KBM-7 (cell line): ENCODE measurements at regions not wholly inside any gene's neighbourhood (a gene's known extent, or its start where the extent isn't known, plus 50 kb on each side); places are given as distances from the start of the nearest gene placed in this dataset.
A peak's percentile ranks its signal among the peaks of the same experiment; 100 is the strongest.
"Not testable (repeated sequence)": the region's sequence is repeated elsewhere in the genome, so short reads cannot be mapped to it uniquely, and the experiment has no call there.

ENCODE experiments used
- DNase-seq: peaks from one replicate; pipeline ENCODE4 v3.0.0-alpha.2; 2015
- in situ Hi-C: fragments of 300-500 bp; cut with MboI; formaldehyde crosslinking; loops from 2 replicates; pipeline ENCODE4 v1.14.3; 2020; ENCODE audit warnings: low sequenced_read_pairs, low pct_unique_long_range_greater_than_20kb, mixed read lengths

GRCh38 chr3:81022339-81022738 is 739.1 kb downstream of the GBE1 start:
- in situ Hi-C loops, result no loop called here
- no peak for DNase-seq

- DNase-seq, result no peak
- in situ Hi-C loops, result no loop called here
Measured at GRCh38 chr3:81013360-81013759, 748.1 kb downstream of the GBE1 start.

DNA sequence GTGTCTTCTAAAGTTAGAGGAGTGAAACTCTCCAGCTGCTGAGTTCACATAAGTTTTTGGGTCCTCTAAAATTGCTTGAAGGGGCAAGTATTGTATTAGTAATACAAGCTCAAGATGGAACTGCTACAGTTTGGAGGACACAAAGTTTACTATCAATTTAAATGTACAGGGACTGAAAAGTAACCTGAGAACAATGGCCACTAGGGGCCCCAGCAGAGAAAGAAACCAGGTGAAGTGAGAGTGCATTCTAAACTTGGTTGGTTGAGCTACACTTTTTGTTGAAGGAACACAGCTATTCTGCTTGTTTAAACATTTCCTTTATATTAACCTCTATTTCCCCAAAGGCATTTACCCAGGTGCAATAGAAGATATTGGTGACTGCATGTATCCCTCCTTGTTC is 755.5 kb downstream of the GBE1 start:
- no peak for DNase-seq
- in situ Hi-C loops, result no loop called here

- in situ Hi-C loops, result no loop called here
- DNase-seq, result no peak
Measured at GRCh38 chr3:81003817-81004216, 757.6 kb downstream of the GBE1 start.

DNA sequence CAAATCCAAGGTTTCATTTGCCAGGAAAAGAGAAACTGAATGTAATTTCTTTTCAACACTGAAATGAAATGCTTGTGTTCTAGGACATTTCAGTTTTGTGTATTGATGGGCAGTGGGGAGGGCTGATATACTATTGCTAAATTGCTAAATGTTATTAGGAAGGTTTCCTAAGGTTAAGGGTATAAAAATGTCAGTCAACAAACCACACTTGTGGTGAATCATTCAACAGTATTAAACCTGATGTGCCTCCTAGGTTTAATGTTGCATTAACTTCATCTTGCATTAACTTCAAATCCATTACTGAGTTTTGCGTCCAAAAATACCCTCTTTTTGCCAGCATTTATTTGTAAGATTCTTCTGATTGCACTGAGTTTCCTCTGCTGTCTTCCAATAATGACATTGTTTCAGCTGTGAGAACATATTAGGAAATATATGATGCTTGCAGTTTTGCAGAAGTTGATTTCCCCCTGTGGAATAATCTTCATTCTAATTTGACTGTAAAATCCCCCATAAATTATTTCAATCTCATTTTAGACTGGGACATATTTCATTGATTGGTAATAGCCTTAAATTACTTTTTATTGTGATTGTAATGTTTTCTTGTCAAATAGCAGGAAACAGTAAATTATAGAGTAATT is 758.3 kb downstream of the GBE1 start:
- no peak for DNase-seq
- in situ Hi-C loops, result no loop called here

- in situ Hi-C loops, result no loop called here
- DNase-seq, result no peak
Measured at GRCh38 chr3:80999481-80999880, 762.0 kb downstream of the GBE1 start.

DNA sequence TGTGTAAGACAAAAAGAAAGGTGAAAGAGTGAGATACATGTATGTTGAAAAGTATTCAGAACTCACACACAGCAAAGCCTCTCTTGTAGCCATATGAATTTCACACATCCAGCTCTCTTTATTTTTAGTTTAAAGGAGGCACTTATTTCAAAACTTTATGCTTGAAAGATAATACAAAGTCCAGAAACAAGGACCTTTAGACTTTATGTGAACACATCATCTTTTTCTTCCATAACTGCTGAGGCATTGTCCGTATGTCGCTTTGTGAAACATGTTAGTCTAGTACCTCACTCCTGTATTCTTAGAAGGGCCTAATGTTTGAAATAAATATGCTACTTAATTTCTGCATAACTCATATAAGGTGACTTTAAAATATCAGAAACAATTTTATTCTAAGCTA is 763.4 kb downstream of the GBE1 start:
- in situ Hi-C loops, result no loop called here

GRCh38 chr3:80997622-80998021 is 763.8 kb downstream of the GBE1 start:
- no peak for DNase-seq

More for the DNA sequence above, 763.4 kb downstream of the GBE1 start:
- DNase-seq, result no peak

GRCh38 chr3:80994767-80995166 is 766.7 kb downstream of the GBE1 start:
- in situ Hi-C loops, result no loop called here
- DNase-seq, result no peak

More at GRCh38 chr3:80997622-80998021, 763.8 kb downstream of the GBE1 start:
- in situ Hi-C loops, result no loop called here

DNA sequence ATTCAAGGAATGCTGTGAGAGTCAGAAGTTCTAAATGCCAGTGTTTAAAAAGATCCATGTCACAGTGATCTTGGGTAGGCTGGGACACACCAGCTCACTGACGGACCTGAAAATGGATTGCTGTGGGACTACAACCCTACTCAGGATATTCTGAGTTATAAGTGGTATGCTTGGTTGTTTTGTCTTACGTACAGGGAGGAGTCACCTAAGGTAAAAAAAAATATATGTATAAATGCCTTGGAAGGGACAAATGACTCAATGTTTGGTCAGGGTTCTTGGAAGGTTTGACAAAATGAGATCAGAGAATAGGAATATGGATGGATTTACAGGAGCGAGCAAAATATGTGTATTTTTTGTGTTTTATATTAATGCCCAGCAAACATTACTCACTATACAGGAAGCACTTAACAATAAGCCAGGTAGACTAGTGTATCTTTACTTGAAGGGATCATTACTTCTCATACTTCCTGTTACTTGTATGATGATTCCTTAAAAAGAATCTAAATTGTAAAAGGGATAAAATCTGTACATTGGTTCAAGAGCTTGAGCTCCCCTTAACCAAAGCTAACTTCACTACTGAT is 767.3 kb downstream of the GBE1 start:
- in situ Hi-C loops, result no loop called here
- no peak for DNase-seq

DNA sequence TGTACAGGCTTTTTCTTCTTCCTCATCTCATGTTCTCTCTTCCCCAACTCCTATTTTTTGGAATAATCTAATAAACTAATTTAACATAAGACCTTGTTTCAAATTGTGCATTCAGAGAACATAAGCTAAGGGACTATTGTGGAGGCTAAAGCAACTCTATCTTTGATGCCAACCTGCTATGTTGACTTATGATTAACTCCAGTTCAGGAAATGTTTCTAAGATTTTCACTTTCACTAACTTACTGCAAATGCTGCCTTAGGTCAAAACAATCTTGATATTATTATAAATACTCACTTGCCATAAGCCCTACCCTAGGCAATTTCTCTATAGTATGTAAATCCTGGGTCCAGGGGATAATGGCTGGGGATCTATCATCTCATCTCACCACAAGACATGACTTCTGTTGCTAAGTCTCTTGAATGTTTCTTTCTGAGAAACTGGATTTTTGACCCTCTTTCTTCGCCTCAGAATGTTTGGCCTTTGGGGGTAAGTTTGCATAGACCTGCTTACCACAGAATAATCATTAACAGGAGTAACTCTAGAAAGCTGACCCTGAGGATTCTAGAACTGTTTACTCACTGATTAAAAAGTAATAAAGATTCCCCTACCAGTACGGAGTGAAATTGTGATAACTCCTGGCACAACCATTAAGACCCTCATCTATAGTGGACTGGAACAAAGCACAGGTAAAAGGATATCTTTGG is 768.1 kb downstream of the GBE1 start:
- in situ Hi-C loops, result no loop called here
- no peak for DNase-seq

DNA sequence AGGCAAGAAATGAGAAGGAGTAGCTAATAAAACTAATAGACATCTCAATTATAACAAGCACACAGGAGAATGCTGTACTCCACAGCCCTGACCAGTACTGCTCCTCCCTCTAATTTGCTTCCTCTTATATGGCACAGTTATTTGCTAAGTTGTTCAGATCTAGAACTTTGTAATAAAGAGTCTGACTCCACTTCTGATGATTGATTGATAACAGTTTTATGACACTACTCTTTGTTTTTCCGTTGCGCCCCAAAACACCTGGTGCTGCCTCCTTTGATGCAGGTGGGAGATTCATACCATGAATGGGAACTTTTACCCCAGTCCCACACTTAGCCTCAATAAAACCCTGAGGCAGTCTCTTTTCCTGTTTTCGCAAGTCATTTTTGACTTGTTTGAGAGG is 777.7 kb downstream of the GBE1 start:
- DNase-seq, result no peak
- in situ Hi-C loops, result no loop called here

DNA sequence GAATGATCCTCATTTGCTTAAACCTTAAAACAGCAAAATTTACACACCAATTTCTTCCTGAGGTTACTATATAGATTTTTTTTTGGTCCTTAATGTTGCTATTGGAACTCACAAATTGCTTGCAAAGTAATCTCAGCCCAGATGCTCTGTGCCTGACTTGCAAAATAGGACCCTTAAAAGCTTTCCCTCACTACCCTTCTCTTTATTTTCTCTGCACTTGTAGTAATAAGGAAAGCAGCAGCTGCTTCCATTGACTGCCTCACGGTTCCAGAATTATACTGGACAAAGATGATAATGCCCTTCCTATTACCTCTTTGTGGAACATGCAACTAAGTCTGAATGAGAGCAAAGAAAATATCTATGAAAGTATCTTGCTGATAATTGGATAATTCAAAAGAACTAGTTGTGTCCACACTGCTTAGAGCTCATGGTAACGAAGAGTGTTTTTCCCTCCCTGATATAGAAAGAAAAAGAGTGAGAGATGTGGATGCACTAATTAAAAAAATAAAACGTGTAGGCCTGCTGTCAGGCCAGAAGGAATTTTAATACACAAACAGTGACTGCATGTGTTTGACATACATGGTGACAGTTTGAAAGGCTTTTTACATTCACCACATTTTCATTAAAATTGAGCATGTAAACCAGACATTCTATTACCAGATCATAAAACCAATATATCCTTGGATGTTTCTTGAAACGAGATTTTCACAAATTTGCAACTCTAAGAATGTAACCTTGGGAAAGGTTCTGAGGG is 783.1 kb downstream of the GBE1 start:
- no peak for DNase-seq
- in situ Hi-C loops, result no loop called here

DNA sequence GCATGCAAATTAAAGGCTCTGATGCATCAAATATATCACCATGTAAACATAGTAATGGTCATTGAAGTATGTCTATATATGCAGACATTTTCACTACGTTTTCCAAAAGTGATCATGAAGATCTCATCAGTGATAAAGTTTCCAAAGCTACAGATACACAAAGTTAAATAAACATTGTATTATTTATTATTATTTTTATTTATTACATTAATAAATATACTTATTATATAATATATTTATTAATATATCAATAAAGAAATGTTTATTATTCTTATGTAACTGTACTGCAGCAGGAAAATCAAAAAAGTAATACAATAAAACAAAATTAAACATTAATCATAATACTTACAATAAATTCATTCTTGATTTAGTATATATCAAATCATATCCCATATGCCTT is 791.2 kb downstream of the GBE1 start:
- no peak for DNase-seq
- in situ Hi-C loops, result no loop called here

DNA sequence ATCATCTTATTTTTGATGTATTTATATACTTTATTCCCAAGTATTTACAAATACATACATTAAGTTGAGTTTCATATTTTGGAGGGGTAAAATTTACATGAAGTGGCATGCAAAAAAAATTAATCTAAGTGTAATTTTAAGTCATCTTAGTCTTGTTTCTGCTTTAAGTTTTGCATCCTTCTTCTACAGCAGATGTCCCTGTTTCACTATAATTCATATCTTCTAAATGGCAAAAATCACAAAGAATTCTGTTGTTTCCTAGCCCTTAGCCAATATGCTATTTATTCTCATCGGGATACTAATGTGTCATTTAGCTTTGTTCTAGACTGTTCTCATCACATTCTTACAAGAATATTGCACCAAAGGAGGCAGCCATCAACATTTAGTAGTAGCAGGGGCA is 831.9 kb downstream of the GBE1 start:
- in situ Hi-C loops, result no loop called here
- no peak for DNase-seq

DNA sequence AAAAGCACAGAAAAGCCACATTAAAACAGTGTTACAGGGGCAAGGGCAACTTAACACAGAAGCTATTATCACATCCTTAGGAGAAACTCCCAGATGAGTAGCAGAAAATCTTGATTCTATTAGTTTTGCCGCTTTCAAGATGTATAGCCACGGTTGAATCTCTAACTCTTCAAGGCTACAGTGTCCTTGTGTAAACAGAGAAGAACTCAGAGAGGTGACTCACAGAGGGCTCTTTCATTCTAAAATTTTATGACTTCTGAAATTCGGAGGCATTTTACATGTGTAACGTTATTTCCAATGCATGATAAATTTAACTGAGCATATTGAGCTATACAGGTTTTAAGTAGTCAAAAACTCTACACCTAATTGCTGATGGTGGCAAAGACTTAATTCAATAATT is 846.6 kb downstream of the GBE1 start:
- DNase-seq, result no peak
- in situ Hi-C loops, result no loop called here

GRCh38 chr3:80898211-80898610 is 863.2 kb downstream of the GBE1 start:
- in situ Hi-C loops, result no loop called here
- no peak for DNase-seq

DNA sequence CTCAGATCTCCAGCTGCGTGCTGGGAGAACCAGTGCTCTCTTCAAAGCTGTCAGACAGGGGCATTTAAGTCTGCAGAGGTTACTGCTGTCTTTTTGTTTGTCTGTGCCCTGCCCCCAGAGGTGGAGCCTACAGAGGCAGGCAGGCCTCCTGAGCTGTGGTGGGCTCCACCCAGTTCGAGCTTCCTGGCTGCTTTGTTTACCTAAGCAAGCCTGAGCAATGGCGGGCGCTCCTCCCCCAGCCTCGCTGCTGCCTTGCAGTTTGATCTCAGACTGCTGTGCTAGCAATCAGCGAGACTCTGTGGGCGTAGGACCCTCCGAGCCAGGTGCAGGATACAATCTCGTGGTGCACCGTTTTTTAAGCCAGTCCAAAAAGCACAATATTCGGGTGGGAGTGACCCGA is 864.4 kb downstream of the GBE1 start:
- DNase-seq, in situ Hi-C loops: not testable (repeated sequence)

- in situ Hi-C loops, result no loop called here
- no peak for DNase-seq
Measured at GRCh38 chr3:80890571-80890970, 870.9 kb downstream of the GBE1 start.

GRCh38 chr3:80889535-80889934 is 871.9 kb downstream of the GBE1 start:
- in situ Hi-C loops, result no loop called here
- peak; percentile 18 for DNase-seq
